ENCODE measurements at regions not wholly inside any gene's neighbourhood (a gene's known extent, or its start where the extent isn't known, plus 50 kb on each side); places are given as distances from the start of the nearest gene placed in this dataset.

DNA sequence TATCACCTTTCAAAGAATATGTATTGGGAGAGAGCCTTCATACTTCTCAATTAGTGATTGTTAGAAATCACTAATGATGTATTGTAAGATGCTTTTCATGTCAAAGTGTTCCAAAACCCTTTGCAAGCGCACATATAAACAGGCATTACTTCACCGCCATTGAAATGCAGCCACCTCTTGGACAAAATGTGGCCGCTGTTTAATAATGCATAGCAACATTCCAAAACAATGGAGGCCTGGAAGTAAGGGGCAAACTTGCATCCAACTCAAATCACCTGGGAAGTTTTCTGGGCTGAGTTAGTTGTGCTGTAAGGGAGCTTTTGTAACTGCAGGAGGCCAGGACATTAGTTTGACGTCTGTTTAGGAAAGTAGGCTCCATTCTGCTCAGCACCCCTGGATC is 438.1 kb downstream of the FGF9 start:
- TF ChIP-seq, protein P1, sequence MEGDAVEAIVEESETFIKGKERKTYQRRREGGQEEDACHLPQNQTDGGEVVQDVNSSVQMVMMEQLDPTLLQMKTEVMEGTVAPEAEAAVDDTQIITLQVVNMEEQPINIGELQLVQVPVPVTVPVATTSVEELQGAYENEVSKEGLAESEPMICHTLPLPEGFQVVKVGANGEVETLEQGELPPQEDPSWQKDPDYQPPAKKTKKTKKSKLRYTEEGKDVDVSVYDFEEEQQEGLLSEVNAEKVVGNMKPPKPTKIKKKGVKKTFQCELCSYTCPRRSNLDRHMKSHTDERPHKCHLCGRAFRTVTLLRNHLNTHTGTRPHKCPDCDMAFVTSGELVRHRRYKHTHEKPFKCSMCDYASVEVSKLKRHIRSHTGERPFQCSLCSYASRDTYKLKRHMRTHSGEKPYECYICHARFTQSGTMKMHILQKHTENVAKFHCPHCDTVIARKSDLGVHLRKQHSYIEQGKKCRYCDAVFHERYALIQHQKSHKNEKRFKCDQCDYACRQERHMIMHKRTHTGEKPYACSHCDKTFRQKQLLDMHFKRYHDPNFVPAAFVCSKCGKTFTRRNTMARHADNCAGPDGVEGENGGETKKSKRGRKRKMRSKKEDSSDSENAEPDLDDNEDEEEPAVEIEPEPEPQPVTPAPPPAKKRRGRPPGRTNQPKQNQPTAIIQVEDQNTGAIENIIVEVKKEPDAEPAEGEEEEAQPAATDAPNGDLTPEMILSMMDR (conservative IDR thresholded peaks at IDR 0.05 in 1 of 2, IDR thresholded peaks at IDR 0.05 in 1 of 2; ENCODE audit: extremely low read depth in 1 of 2, insufficient read depth in 1 of 2, low read depth in 1 of 2, low read length in 2 of 2) = no peak
- no peak for TF ChIP-seq EZH2 (IDR thresholded peaks at IDR 0.05; ENCODE audit: borderline replicate concordance, low read length)

Data from mammary epithelial cell (primary cell).